ENCODE measurements at regions not wholly inside any gene's neighbourhood (a gene's known extent, or its start where the extent isn't known, plus 50 kb on each side); places are given as distances from the start of the nearest gene placed in this dataset.

DNA sequence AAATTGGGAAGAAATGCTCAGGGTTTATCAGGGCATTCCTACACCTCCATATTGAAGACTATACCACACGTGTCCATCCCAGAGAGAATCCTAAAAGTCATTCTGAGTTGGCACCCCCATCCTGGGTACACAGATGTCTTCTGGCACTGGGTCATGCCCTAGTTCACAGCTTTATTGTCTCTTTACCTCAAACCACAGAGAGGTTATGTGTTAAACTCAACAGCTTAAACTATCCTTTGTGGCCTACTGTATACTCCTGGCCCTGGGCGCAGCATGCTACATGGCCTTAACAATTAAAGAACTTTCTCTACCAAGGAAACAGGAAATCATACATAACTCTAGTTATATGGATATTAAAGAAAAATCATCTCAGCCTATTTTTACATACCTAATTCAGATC is 115.6 kb upstream of the SEM1 start:
- 78% methylated on average over 2 of the region's 2 CpGs for WGBS (ENCODE audit: low lambda C conversion rate)
- no peaks in the 10 kb centered on the region for H3K79me2 ChIP-seq (ENCODE audit: insufficient read depth, low read length)
- ATAC-seq (no peak), FAIRE-seq (no peak), DNase-seq (ENCODE audit: low spot score) (no peak)
- H3K4me3 ChIP-seq (replicated peaks in 1 of 3; ENCODE audit: insufficient read depth in 1 of 3, low read depth in 2 of 3, low read length in 3 of 3) = no peak overlapping the region
- H3K36me3 ChIP-seq (replicated peaks in 1 of 2; ENCODE audit: control insufficient read depth in 1 of 2, insufficient read depth in 2 of 2, low read length in 2 of 2) = no peaks in the 10 kb centered on the region
- intact Hi-C loops (cut with micrococcal nuclease; ENCODE audit: unreplicated experiment) = no loop called here
- BruUV-seq (replicated peaks) = no TSS peak
- H3K27me3 ChIP-seq (ENCODE audit: control insufficient read depth in 1 of 2, insufficient read depth in 2 of 2, low read length in 2 of 2) = no peaks in the 10 kb centered on the region
- no peaks in the 10 kb centered on the region for H4K20me1 ChIP-seq (ENCODE audit: insufficient read depth, low read length)
- H3K27ac ChIP-seq (ENCODE audit: extremely low read length, insufficient read depth, low read length) = no peak overlapping the region
- H2AFZ ChIP-seq (ENCODE audit: low read length) = no peak overlapping the region
- H3K9ac ChIP-seq (ENCODE audit: insufficient read depth, low read depth, low read length) = no peak overlapping the region
- H3K4me2 ChIP-seq (ENCODE audit: low read depth, low read length) = no peak overlapping the region
- peaks cover 5% of the 10 kb centered on the region for H3K4me1 ChIP-seq (ENCODE audit: insufficient read depth, low read length)
- ChIA-PET CTCF (ENCODE audit: low intra/inter-chr PET ratio, low total read pairs) (no interaction called here), POLR2A (interaction anchor here (1.5 to 1.6 kb wide), 2 partner anchors 9 to 410 kb away, joined by 3 to 5 read pairs; no protein-coding TSS in a partner anchor)
- H3K9me3 ChIP-seq (ENCODE audit: low read length) = no peaks in the 10 kb centered on the region
- in situ Hi-C loops (cut with HindIII; ENCODE audit: extremely low pct_ligation_motif_present, low pct_unique_long_range_greater_than_20kb) = no loop called here
- TF ChIP-seq, protein P1, sequence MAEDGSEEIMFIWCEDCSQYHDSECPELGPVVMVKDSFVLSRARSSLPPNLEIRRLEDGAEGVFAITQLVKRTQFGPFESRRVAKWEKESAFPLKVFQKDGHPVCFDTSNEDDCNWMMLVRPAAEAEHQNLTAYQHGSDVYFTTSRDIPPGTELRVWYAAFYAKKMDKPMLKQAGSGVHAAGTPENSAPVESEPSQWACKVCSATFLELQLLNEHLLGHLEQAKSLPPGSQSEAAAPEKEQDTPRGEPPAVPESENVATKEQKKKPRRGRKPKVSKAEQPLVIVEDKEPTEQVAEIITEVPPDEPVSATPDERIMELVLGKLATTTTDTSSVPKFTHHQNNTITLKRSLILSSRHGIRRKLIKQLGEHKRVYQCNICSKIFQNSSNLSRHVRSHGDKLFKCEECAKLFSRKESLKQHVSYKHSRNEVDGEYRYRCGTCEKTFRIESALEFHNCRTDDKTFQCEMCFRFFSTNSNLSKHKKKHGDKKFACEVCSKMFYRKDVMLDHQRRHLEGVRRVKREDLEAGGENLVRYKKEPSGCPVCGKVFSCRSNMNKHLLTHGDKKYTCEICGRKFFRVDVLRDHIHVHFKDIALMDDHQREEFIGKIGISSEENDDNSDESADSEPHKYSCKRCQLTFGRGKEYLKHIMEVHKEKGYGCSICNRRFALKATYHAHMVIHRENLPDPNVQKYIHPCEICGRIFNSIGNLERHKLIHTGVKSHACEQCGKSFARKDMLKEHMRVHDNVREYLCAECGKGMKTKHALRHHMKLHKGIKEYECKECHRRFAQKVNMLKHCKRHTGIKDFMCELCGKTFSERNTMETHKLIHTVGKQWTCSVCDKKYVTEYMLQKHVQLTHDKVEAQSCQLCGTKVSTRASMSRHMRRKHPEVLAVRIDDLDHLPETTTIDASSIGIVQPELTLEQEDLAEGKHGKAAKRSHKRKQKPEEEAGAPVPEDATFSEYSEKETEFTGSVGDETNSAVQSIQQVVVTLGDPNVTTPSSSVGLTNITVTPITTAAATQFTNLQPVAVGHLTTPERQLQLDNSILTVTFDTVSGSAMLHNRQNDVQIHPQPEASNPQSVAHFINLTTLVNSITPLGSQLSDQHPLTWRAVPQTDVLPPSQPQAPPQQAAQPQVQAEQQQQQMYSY (CRISPR knock-in tag; IDR thresholded peaks at IDR 0.05) = no peak
- TF ChIP-seq SIN3B (IDR thresholded peaks at IDR 0.05; ENCODE audit: low read length) (no peak), KDM1A (CRISPR knock-in tag; IDR thresholded peaks at IDR 0.05) (no peak), ZNF530 (CRISPR knock-in tag; IDR thresholded peaks at IDR 0.05; ENCODE audit: low read depth) (no peak), NR2F2 (IDR thresholded peaks at IDR 0.05; ENCODE audit: borderline replicate concordance, low read depth) (no peak), ZNF121 (CRISPR knock-in tag; IDR thresholded peaks at IDR 0.05) (no peak), NFYC (CRISPR knock-in tag; IDR thresholded peaks at IDR 0.05) (no peak), ZNF552 (CRISPR knock-in tag; IDR thresholded peaks at IDR 0.05; ENCODE audit: borderline replicate concordance) (no peak), SALL2 (CRISPR knock-in tag; IDR thresholded peaks at IDR 0.05) (no peak), HHEX (CRISPR knock-in tag; IDR thresholded peaks at IDR 0.05) (no peak), SMAD9 (CRISPR knock-in tag; IDR thresholded peaks at IDR 0.05) (no peak), MAF1 (CRISPR knock-in tag; IDR thresholded peaks at IDR 0.05; ENCODE audit: borderline replicate concordance) (no peak), ZNF225 (CRISPR knock-in tag; IDR thresholded peaks at IDR 0.05) (no peak), FOXP1 (IDR thresholded peaks at IDR 0.05) (no peak), FOXP1 (CRISPR knock-in tag; IDR thresholded peaks at IDR 0.05) (no peak)
- TF ChIP-seq, protein P2, sequence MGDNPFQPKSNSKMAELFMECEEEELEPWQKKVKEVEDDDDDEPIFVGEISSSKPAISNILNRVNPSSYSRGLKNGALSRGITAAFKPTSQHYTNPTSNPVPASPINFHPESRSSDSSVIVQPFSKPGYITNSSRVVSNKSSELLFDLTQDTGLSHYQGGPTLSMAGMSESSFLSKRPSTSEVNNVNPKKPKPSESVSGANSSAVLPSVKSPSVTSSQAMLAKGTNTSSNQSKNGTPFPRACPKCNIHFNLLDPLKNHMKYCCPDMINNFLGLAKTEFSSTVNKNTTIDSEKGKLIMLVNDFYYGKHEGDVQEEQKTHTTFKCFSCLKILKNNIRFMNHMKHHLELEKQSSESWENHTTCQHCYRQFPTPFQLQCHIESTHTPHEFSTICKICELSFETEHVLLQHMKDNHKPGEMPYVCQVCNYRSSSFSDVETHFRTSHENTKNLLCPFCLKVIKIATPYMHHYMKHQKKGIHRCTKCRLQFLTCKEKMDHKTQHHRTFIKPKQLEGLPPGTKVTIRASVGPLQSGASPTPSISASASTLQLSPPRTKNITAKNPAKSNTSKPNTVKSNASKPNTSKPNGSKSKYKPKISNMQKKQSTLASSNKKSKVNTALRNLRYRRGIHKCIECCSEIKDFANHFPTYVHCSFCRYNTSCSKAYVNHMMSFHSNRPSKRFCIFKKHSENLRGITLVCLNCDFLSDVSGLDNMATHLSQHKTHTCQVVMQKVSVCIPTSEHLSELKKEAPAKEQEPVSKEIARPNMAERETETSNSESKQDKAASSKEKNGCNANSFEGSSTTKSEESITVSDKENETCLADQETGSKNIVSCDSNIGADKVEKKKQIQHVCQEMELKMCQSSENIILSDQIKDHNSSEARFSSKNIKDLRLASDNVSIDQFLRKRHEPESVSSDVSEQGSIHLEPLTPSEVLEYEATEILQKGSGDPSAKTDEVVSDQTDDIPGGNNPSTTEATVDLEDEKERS (CRISPR knock-in tag; IDR thresholded peaks at IDR 0.05) = no peak
- TF ChIP-seq, protein P3, sequence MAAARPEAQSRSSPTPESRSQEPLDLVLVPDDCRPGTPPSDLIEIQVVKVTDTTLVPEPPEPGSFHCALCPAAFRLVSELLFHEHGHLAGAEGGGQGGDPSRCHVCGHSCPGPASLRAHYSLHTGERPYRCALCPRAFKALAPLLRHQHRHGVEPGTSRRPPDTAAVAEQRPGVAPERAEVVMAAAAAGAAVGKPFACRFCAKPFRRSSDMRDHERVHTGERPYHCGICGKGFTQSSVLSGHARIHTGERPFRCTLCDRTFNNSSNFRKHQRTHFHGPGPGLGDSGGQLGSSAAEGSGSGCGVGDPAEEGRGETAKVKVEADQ (CRISPR knock-in tag; IDR thresholded peaks at IDR 0.05; ENCODE audit: borderline replicate concordance) = no peak
- TF ChIP-seq, protein P4, sequence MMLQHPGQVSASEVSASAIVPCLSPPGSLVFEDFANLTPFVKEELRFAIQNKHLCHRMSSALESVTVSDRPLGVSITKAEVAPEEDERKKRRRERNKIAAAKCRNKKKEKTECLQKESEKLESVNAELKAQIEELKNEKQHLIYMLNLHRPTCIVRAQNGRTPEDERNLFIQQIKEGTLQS (CRISPR knock-in tag; IDR thresholded peaks at IDR 0.05) = no peak
- TF ChIP-seq, protein P5, sequence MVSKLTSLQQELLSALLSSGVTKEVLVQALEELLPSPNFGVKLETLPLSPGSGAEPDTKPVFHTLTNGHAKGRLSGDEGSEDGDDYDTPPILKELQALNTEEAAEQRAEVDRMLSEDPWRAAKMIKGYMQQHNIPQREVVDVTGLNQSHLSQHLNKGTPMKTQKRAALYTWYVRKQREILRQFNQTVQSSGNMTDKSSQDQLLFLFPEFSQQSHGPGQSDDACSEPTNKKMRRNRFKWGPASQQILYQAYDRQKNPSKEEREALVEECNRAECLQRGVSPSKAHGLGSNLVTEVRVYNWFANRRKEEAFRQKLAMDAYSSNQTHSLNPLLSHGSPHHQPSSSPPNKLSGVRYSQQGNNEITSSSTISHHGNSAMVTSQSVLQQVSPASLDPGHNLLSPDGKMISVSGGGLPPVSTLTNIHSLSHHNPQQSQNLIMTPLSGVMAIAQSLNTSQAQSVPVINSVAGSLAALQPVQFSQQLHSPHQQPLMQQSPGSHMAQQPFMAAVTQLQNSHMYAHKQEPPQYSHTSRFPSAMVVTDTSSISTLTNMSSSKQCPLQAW (CRISPR knock-in tag; IDR thresholded peaks at IDR 0.05) = no peak
